ENCODE measurements at regions not wholly inside any gene's neighbourhood (a gene's known extent, or its start where the extent isn't known, plus 50 kb on each side); places are given as distances from the start of the nearest gene placed in this dataset.

GRCh38 chr6:120055071-120055470, 705.5 kb upstream of the MAN1A1 start:
- DNase-seq = no peak

GRCh38 chr6:120039664-120040063, 690.1 kb upstream of the MAN1A1 start:
- DNase-seq = no peak

GRCh38 chr6:120031837-120032236, 682.3 kb upstream of the MAN1A1 start:
- DNase-seq = no peak

GRCh38 chr6:120026791-120027190, 677.2 kb upstream of the MAN1A1 start:
- DNase-seq = no peak

- DNase-seq = no peak
Observed at GRCh38 chr6:120010075-120010474, 660.5 kb upstream of the MAN1A1 start.

GRCh38 chr6:120005292-120005976, 655.9 kb upstream of the MAN1A1 start:
- DNase-seq = no peak

- no peak for DNase-seq
Observed at GRCh38 chr6:119986934-119987549, 637.5 kb upstream of the MAN1A1 start.

- no peak for DNase-seq
Observed at GRCh38 chr6:119985952-119986736, 636.6 kb upstream of the MAN1A1 start.

- no peak for DNase-seq
Observed at GRCh38 chr6:119980802-119981201, 631.2 kb upstream of the MAN1A1 start.

GRCh38 chr6:119979862-119980261, 630.3 kb upstream of the MAN1A1 start:
- DNase-seq = no peak

- no peak for DNase-seq
Observed at GRCh38 chr6:119978274-119978889, 628.8 kb upstream of the MAN1A1 start.

- no peak for DNase-seq
Observed at GRCh38 chr6:119974430-119975159, 625.0 kb upstream of the MAN1A1 start.

GRCh38 chr6:119966484-119966883, 616.9 kb upstream of the MAN1A1 start:
- DNase-seq = no peak

- no peak for DNase-seq
Observed at GRCh38 chr6:119965900-119966299, 616.3 kb upstream of the MAN1A1 start.

- no peak for DNase-seq
Observed at GRCh38 chr6:119965008-119965407, 615.4 kb upstream of the MAN1A1 start.

GRCh38 chr6:119962505-119962904, 612.9 kb upstream of the MAN1A1 start:
- DNase-seq = no peak

GRCh38 chr6:119961450-119961849, 611.9 kb upstream of the MAN1A1 start:
- no peak for DNase-seq

GRCh38 chr6:119960456-119960855, 610.9 kb upstream of the MAN1A1 start:
- no peak for DNase-seq

- DNase-seq = no peak
Observed at GRCh38 chr6:119960036-119960435, 610.5 kb upstream of the MAN1A1 start.

GRCh38 chr6:119957195-119957594, 607.6 kb upstream of the MAN1A1 start:
- DNase-seq = no peak

- no peak for DNase-seq
Observed at GRCh38 chr6:119952696-119953095, 603.1 kb upstream of the MAN1A1 start.

- DNase-seq = no peak
Observed at GRCh38 chr6:119950681-119951080, 601.1 kb upstream of the MAN1A1 start.

Data from activated effector memory CD4-positive, alpha-beta T cell treated with Interleukin-2 at 50 U/mL for 16 hours (primary cell).